ENCODE measurements at regions not wholly inside any gene's neighbourhood (a gene's known extent, or its start where the extent isn't known, plus 50 kb on each side); places are given as distances from the start of the nearest gene placed in this dataset.

DNA sequence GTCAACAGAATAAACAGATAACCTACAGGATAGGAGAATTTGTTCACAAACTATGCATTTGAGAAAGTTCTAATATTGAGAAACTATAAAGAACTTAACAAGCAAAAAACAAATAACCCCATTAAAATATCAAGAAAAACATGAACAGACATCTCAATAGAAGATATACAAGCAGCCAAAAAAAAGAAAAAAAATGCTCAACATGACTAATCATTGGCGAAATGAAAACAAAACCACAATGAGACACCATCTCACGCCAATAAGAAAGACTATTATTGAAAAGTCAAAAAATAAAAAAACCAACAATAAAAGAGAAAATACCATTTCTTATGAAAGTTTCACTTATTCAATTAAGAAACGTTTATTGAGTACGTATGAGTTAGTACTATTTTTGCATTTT, 800.5 kb downstream of the CBLN2 start:
- Histone ChIP-seq H3K27me3 (replicated peaks; ENCODE audit: insufficient read depth, low read depth, low read length, poor library complexity) (no peaks in the 10 kb centered on the region), H3K4me3 (ENCODE audit: low read depth, low read length, poor library complexity, severe bottlenecking) (no peak overlapping the region), H3K4me1 (ENCODE audit: insufficient read depth, low read length, poor library complexity, severe bottlenecking) (no peaks in the 10 kb centered on the region), H3K36me3 (ENCODE audit: insufficient read depth, low read length, poor library complexity, severe bottlenecking) (no peaks in the 10 kb centered on the region), H3K27ac (ENCODE audit: low read depth, low read length, poor library complexity, severe bottlenecking) (no peak overlapping the region), H3K9me3 (ENCODE audit: low read depth, low read length, poor library complexity, severe bottlenecking) (peaks cover 4% of the 10 kb centered on the region)
- ChIA-PET CTCF (no interaction called here), POLR2A (ENCODE audit: low non-redundant PET) (interaction anchor here (0.6 kb wide), 1 partner anchor 77 kb away, joined by 3 read pairs; no protein-coding TSS in a partner anchor)
- BruUV-seq (replicated peaks): no TSS peak
- DNase-seq (ENCODE audit: low spot score): no peak
- TF ChIP-seq, protein P1, sequence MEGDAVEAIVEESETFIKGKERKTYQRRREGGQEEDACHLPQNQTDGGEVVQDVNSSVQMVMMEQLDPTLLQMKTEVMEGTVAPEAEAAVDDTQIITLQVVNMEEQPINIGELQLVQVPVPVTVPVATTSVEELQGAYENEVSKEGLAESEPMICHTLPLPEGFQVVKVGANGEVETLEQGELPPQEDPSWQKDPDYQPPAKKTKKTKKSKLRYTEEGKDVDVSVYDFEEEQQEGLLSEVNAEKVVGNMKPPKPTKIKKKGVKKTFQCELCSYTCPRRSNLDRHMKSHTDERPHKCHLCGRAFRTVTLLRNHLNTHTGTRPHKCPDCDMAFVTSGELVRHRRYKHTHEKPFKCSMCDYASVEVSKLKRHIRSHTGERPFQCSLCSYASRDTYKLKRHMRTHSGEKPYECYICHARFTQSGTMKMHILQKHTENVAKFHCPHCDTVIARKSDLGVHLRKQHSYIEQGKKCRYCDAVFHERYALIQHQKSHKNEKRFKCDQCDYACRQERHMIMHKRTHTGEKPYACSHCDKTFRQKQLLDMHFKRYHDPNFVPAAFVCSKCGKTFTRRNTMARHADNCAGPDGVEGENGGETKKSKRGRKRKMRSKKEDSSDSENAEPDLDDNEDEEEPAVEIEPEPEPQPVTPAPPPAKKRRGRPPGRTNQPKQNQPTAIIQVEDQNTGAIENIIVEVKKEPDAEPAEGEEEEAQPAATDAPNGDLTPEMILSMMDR (conservative IDR thresholded peaks at IDR 0.05; ENCODE audit: low read depth, low read length): no peak
- no peak for TF ChIP-seq EZH2 (IDR thresholded peaks at IDR 0.05; ENCODE audit: borderline replicate concordance, low read depth, low read length, poor library complexity, severe bottlenecking)
- intact Hi-C loops (cut with micrococcal nuclease; ENCODE audit: unreplicated experiment): no loop called here

DNA sequence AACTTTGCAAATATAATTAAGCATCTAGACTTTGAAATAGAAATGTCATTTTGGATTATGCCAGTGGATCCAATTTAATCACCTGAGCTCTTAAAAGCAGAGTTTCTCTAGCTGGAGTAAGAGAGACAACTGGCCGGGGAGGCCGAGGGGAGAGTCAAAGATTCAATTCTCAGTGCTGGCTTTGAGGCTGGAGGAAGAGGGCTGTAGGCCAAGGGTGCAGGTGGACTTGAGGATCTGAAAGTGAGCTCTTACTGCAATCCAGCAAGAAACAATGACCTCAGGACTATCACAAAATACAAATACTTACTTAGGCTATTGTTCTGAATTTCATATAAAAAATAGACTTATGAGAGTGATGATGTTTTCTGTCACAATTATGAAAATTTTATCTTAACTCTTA, 814.5 kb downstream of the CBLN2 start:
- no peak for DNase-seq (ENCODE audit: low spot score)
- Histone ChIP-seq H3K4me3 (ENCODE audit: low read depth, low read length, poor library complexity, severe bottlenecking) (no peak overlapping the region), H3K36me3 (ENCODE audit: insufficient read depth, low read length, poor library complexity, severe bottlenecking) (no peaks in the 10 kb centered on the region), H3K27ac (ENCODE audit: low read depth, low read length, poor library complexity, severe bottlenecking) (no peak overlapping the region), H3K4me1 (ENCODE audit: insufficient read depth, low read length, poor library complexity, severe bottlenecking) (no peaks in the 10 kb centered on the region), H3K9me3 (ENCODE audit: low read depth, low read length, poor library complexity, severe bottlenecking) (no peaks in the 10 kb centered on the region), H3K27me3 (replicated peaks; ENCODE audit: insufficient read depth, low read depth, low read length, poor library complexity) (no peaks in the 10 kb centered on the region)
- no TSS peak for BruUV-seq (replicated peaks)
- intact Hi-C loops (cut with micrococcal nuclease; ENCODE audit: unreplicated experiment): no loop called here
- CTCF ChIA-PET: no interaction called here
- POLR2A ChIA-PET (ENCODE audit: low non-redundant PET): no interaction called here
- TF ChIP-seq, protein P1 (conservative IDR thresholded peaks at IDR 0.05; ENCODE audit: low read depth, low read length): no peak
- no peak for TF ChIP-seq EZH2 (IDR thresholded peaks at IDR 0.05; ENCODE audit: borderline replicate concordance, low read depth, low read length, poor library complexity, severe bottlenecking)

DNA sequence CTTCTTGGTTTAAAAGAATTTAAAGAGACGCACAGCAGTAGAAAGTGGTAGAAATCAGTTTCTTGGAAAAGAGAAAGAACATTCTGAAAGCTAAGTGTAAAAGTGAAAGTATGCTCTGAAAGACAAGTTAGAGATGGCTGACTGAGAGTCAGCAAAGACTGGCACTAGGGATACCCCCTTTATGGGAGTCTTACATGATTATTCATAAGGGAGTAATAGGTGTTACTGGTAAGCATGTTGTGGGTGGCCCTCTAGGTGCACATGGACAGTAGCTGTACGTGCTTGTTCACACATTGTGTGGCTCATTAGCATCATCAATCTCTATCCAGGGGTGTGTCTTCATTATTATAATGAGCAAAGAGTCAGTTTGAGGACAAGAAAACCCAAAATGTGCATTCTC, 816.2 kb downstream of the CBLN2 start:
- POLR2A ChIA-PET (ENCODE audit: low non-redundant PET): no interaction called here
- H3K4me1 ChIP-seq (ENCODE audit: insufficient read depth, low read length, poor library complexity, severe bottlenecking): no peaks in the 10 kb centered on the region
- CTCF ChIA-PET: no interaction called here
- H3K27me3 ChIP-seq (replicated peaks; ENCODE audit: insufficient read depth, low read depth, low read length, poor library complexity): no peaks in the 10 kb centered on the region
- no TSS peak for BruUV-seq (replicated peaks)
- intact Hi-C loops (cut with micrococcal nuclease; ENCODE audit: unreplicated experiment): no loop called here
- no peak overlapping the region for H3K27ac ChIP-seq (ENCODE audit: low read depth, low read length, poor library complexity, severe bottlenecking)
- no peaks in the 10 kb centered on the region for H3K9me3 ChIP-seq (ENCODE audit: low read depth, low read length, poor library complexity, severe bottlenecking)
- no peaks in the 10 kb centered on the region for H3K36me3 ChIP-seq (ENCODE audit: insufficient read depth, low read length, poor library complexity, severe bottlenecking)
- no peak for TF ChIP-seq EZH2 (IDR thresholded peaks at IDR 0.05; ENCODE audit: borderline replicate concordance, low read depth, low read length, poor library complexity, severe bottlenecking)
- TF ChIP-seq, protein P1 (conservative IDR thresholded peaks at IDR 0.05; ENCODE audit: low read depth, low read length): no peak
- no peak overlapping the region for H3K4me3 ChIP-seq (ENCODE audit: low read depth, low read length, poor library complexity, severe bottlenecking)
- no peak for DNase-seq (ENCODE audit: low spot score)

Data from A673 (cell line).